ENCODE measurements at regions not wholly inside any gene's neighbourhood (a gene's known extent, or its start where the extent isn't known, plus 50 kb on each side); places are given as distances from the start of the nearest gene placed in this dataset.
"Not testable (repeated sequence)": the region's sequence is repeated elsewhere in the genome, so short reads cannot be mapped to it uniquely, and the experiment has no call there.

- Histone ChIP-seq H3K27ac (ENCODE audit: low read depth, low read length) (no peak overlapping the region), H3F3A (ENCODE audit: insufficient read depth) (no peaks in the 10 kb centered on the region), H3K79me2 (ENCODE audit: insufficient read depth, low read length) (no peaks in the 10 kb centered on the region), H3K9ac (ENCODE audit: low read length) (no peak overlapping the region), H3K36me3 (ENCODE audit: low read length) (no peaks in the 10 kb centered on the region), H3K27me3 (ENCODE audit: low read length) (no peaks in the 10 kb centered on the region), H4K20me1 (ENCODE audit: low read depth, low read length) (no peaks in the 10 kb centered on the region), H3K4me3 (ENCODE audit: insufficient read depth, low read length, poor library complexity, severe bottlenecking) (no peak overlapping the region), H3K9me2 (replicated peaks; ENCODE audit: insufficient read depth, low read length) (no peaks in the 10 kb centered on the region), H3K4me2 (ENCODE audit: low read depth, low read length, poor library complexity, severe bottlenecking) (no peak overlapping the region), H3K9me3 (ENCODE audit: insufficient read depth, low read length) (no peaks in the 10 kb centered on the region), H2AFZ (ENCODE audit: low read depth, low read length, severe bottlenecking) (no peak overlapping the region)
- TF ChIP-seq, protein P1, sequence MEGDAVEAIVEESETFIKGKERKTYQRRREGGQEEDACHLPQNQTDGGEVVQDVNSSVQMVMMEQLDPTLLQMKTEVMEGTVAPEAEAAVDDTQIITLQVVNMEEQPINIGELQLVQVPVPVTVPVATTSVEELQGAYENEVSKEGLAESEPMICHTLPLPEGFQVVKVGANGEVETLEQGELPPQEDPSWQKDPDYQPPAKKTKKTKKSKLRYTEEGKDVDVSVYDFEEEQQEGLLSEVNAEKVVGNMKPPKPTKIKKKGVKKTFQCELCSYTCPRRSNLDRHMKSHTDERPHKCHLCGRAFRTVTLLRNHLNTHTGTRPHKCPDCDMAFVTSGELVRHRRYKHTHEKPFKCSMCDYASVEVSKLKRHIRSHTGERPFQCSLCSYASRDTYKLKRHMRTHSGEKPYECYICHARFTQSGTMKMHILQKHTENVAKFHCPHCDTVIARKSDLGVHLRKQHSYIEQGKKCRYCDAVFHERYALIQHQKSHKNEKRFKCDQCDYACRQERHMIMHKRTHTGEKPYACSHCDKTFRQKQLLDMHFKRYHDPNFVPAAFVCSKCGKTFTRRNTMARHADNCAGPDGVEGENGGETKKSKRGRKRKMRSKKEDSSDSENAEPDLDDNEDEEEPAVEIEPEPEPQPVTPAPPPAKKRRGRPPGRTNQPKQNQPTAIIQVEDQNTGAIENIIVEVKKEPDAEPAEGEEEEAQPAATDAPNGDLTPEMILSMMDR (IDR thresholded peaks at IDR 0.05; ENCODE audit: insufficient read depth, low read length, poor library complexity, severe bottlenecking) = no peak
- TF ChIP-seq EZH2phosphoT487 (conservative IDR thresholded peaks at IDR 0.05; ENCODE audit: low read length) = no peak
Observed at GRCh38 chr9:89690334-89690912, 85.6 kb downstream of the GADD45G start.

- no peak overlapping the region for H3K27ac ChIP-seq (ENCODE audit: low read depth, low read length)
- no peak overlapping the region for H2AFZ ChIP-seq (ENCODE audit: low read depth, low read length, severe bottlenecking)
- no peak overlapping the region for H3K4me2 ChIP-seq (ENCODE audit: low read depth, low read length, poor library complexity, severe bottlenecking)
- TF ChIP-seq, protein P1 (IDR thresholded peaks at IDR 0.05; ENCODE audit: insufficient read depth, low read length, poor library complexity, severe bottlenecking) = no peak
- TF ChIP-seq EZH2phosphoT487 (conservative IDR thresholded peaks at IDR 0.05; ENCODE audit: low read length) = no peak
- H3K9ac ChIP-seq (ENCODE audit: low read length) = no peak overlapping the region
- no peaks in the 10 kb centered on the region for H4K20me1 ChIP-seq (ENCODE audit: low read depth, low read length)
- no peak overlapping the region for H3K4me3 ChIP-seq (ENCODE audit: insufficient read depth, low read length, poor library complexity, severe bottlenecking)
- no peaks in the 10 kb centered on the region for H3K9me3 ChIP-seq (ENCODE audit: insufficient read depth, low read length)
- H3F3A ChIP-seq (ENCODE audit: insufficient read depth) = no peaks in the 10 kb centered on the region
- no peaks in the 10 kb centered on the region for H3K36me3 ChIP-seq (ENCODE audit: low read length)
- no peaks in the 10 kb centered on the region for H3K79me2 ChIP-seq (ENCODE audit: insufficient read depth, low read length)
- no peaks in the 10 kb centered on the region for H3K27me3 ChIP-seq (ENCODE audit: low read length)
- H3K9me2 ChIP-seq (replicated peaks; ENCODE audit: insufficient read depth, low read length) = no peaks in the 10 kb centered on the region
Observed at GRCh38 chr9:89695441-89695891, 90.7 kb downstream of the GADD45G start.

DNA sequence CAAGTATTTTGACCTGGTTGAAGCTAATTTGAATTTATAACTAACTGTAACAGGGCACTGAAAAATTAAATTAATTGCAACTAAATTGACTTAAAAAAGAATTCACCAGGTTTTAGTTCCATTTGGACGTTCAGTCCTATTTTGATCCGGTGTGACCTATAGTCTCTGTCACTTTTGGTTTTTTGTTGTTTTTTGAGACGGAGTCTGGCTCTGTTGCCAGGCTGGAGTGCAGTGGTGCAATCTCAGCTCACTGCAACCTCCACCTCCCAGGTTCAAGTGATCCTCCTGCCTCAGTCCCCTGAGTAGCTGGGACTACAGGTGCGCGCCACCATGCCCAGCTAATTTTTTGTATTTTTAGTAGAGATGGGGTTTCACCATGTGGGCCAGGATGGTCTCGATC, 91.2 kb downstream of the GADD45G start:
- not testable (repeated sequence) for H2AFZ ChIP-seq (ENCODE audit: low read depth, low read length, severe bottlenecking); H4K20me1 ChIP-seq (ENCODE audit: low read depth, low read length); H3K4me3 ChIP-seq (ENCODE audit: insufficient read depth, low read length, poor library complexity, severe bottlenecking); H3K9me3 ChIP-seq (ENCODE audit: insufficient read depth, low read length); H3K9ac ChIP-seq (ENCODE audit: low read length); H3K4me2 ChIP-seq (ENCODE audit: low read depth, low read length, poor library complexity, severe bottlenecking); H3K36me3 ChIP-seq (ENCODE audit: low read length); H3K9me2 ChIP-seq (replicated peaks; ENCODE audit: insufficient read depth, low read length); H3K79me2 ChIP-seq (ENCODE audit: insufficient read depth, low read length); H3K27ac ChIP-seq (ENCODE audit: low read depth, low read length); H3K27me3 ChIP-seq (ENCODE audit: low read length); H3F3A ChIP-seq (ENCODE audit: insufficient read depth)

GRCh38 chr9:89696780-89697179, 92.0 kb downstream of the GADD45G start:
- Histone ChIP-seq H3K79me2 (ENCODE audit: insufficient read depth, low read length) (no peaks in the 10 kb centered on the region), H3K27me3 (ENCODE audit: low read length) (no peaks in the 10 kb centered on the region), H3K9me3 (ENCODE audit: insufficient read depth, low read length) (no peaks in the 10 kb centered on the region), H3K9ac (ENCODE audit: low read length) (no peak overlapping the region), H4K20me1 (ENCODE audit: low read depth, low read length) (no peaks in the 10 kb centered on the region), H3K4me3 (ENCODE audit: insufficient read depth, low read length, poor library complexity, severe bottlenecking) (no peak overlapping the region), H2AFZ (ENCODE audit: low read depth, low read length, severe bottlenecking) (no peak overlapping the region), H3K36me3 (ENCODE audit: low read length) (no peaks in the 10 kb centered on the region), H3F3A (ENCODE audit: insufficient read depth) (no peaks in the 10 kb centered on the region), H3K9me2 (replicated peaks; ENCODE audit: insufficient read depth, low read length) (no peaks in the 10 kb centered on the region), H3K4me2 (ENCODE audit: low read depth, low read length, poor library complexity, severe bottlenecking) (no peak overlapping the region), H3K27ac (ENCODE audit: low read depth, low read length) (no peak overlapping the region)
- TF ChIP-seq EZH2phosphoT487 (conservative IDR thresholded peaks at IDR 0.05; ENCODE audit: low read length) = no peak
- TF ChIP-seq, protein P1 (IDR thresholded peaks at IDR 0.05; ENCODE audit: insufficient read depth, low read length, poor library complexity, severe bottlenecking) = no peak

Data from SU-DHL-6 (cell line).